GM23248 (cell line): ENCODE measurements at regions not wholly inside any gene's neighbourhood (a gene's known extent, or its start where the extent isn't known, plus 50 kb on each side); places are given as distances from the start of the nearest gene placed in this dataset.
A peak's percentile ranks its signal among the peaks of the same experiment; 100 is the strongest.

ENCODE experiments used
- DNase-seq: peaks from one replicate; pipeline ENCODE4 v3.0.0-alpha.2; 2015
- H2AFZ ChIP-seq: fragments of 200-600 bp; sonication (generic); 2 replicates; pipeline ENCODE4 v1.6.1; 2016; ENCODE audit warnings: antibody characterized with exemption
- H3F3A ChIP-seq: fragments of 200-600 bp; sonication (generic); 2 replicates; pipeline ENCODE4 v1.6.1; 2016; ENCODE audit warnings: mild to moderate bottlenecking, antibody characterized with exemption, mixed run types; ENCODE audit not compliant: insufficient read depth
- H3K27ac ChIP-seq: fragments of 200-600 bp; sonication (generic); 2 replicates; pipeline ENCODE4 v1.5.1; 2016; ENCODE audit warnings: mild to moderate bottlenecking
- H3K27me3 ChIP-seq: fragments of 200-600 bp; sonication (generic); replicated peaks from 2 replicates; pipeline ENCODE4 v1.6.1; 2016; ENCODE audit warnings: mild to moderate bottlenecking; ENCODE audit not compliant: insufficient read depth
- H3K36me3 ChIP-seq: fragments of 200-600 bp; sonication (generic); 2 replicates; pipeline ENCODE4 v1.6.1; 2016; ENCODE audit warnings: low read depth, mild to moderate bottlenecking
- H3K4me1 ChIP-seq: fragments of 200-600 bp; sonication (generic); 2 replicates; pipeline ENCODE4 v1.6.1; 2016; ENCODE audit warnings: mild to moderate bottlenecking; ENCODE audit not compliant: insufficient read depth
- H3K4me2 ChIP-seq: fragments of 200-600 bp; sonication (generic); one replicate; pipeline ENCODE4 v1.6.1; 2016; ENCODE audit warnings: mild to moderate bottlenecking; ENCODE audit not compliant: unreplicated experiment
- H3K4me3 ChIP-seq: fragments of 200-600 bp; sonication (generic); 2 replicates; pipeline ENCODE4 v1.5.1; 2016; ENCODE audit warnings: mild to moderate bottlenecking
- H3K79me2 ChIP-seq: fragments of 200-600 bp; sonication (generic); 2 replicates; pipeline ENCODE4 v1.6.1; 2016; ENCODE audit warnings: mild to moderate bottlenecking; ENCODE audit not compliant: insufficient read depth
- H3K9ac ChIP-seq: fragments of 200-600 bp; sonication (generic); 2 replicates; pipeline ENCODE4 v1.6.1; 2016; ENCODE audit warnings: mild to moderate bottlenecking
- H3K9me2 ChIP-seq: fragments of 200-600 bp; sonication (generic); 2 replicates; pipeline ENCODE4 v1.6.1; 2016; ENCODE audit warnings: mixed run types, mild to moderate bottlenecking, moderate library complexity; ENCODE audit not compliant: insufficient read depth
- H3K9me3 ChIP-seq: fragments of 200-600 bp; sonication (generic); one replicate; pipeline ENCODE4 v1.6.1; 2017; ENCODE audit warnings: low read depth
- H4K20me1 ChIP-seq: fragments of 200-600 bp; sonication (generic); 2 replicates; pipeline ENCODE4 v1.6.0; 2016; ENCODE audit not compliant: insufficient read depth
- EZH2 ChIP-seq: fragments of 200-600 bp; sonication (generic); IDR thresholded peaks from 2 replicates; pipeline ENCODE4 v1.6.1; 2018; ENCODE audit warnings: antibody characterized with exemption, mild to moderate bottlenecking; ENCODE audit not compliant: insufficient read depth, poor library complexity, severe bottlenecking
- EZH2phosphoT487 ChIP-seq: fragments of 200-600 bp; sonication (generic); IDR thresholded peaks from 2 replicates; pipeline ENCODE4 v1.6.1; 2018; ENCODE audit warnings: antibody characterized with exemption, moderate library complexity, mild to moderate bottlenecking, low read depth; ENCODE audit not compliant: insufficient read depth
- WGBS, 2 experiments: methylation state at CpG; one replicate each; pipeline ENCODE4 v1.1.6; 2015 to 2017; ENCODE audit warnings: low lambda C conversion rate in 2 of 2, low coverage in 1 of 2; ENCODE audit errors: missing lambda C conversion rate in 2 of 2; 5-methylcytosine and 5-hydroxymethylcytosine counted together
- in situ Hi-C: fragments of 300-500 bp; cut with MboI; formaldehyde crosslinking; loops from 2 replicates; pipeline ENCODE4 v1.15.0; 2020

GRCh38 chr6:106825156-106825555 is 149.4 kb downstream of the CD24 start:
- Histone ChIP-seq H3K9me3 (no peaks in the 10 kb centered on the region), H3K27me3 (0 out of 2 replicates have a peak, but pooled peaks cover 2% of the 10 kb centered on the region), H3K27ac (no peak overlapping the region), H3K36me3 (no peaks in the 10 kb centered on the region), H3K79me2 (no peaks in the 10 kb centered on the region), H3K4me3 (no peak overlapping the region), H3K9ac (no peak overlapping the region), H3K9me2 (no peaks in the 10 kb centered on the region), H3F3A (no peaks in the 10 kb centered on the region), H3K4me1 (no peaks in the 10 kb centered on the region; the same call in 1 of the 2 replicates), H2AFZ (no peak overlapping the region), H3K4me2 (no peak overlapping the region), H4K20me1 (no peaks in the 10 kb centered on the region)
- in situ Hi-C loops = no loop called here
- DNase-seq = no peak
- 45 to 46% methylated on average over 2 of the region's 2 CpGs for WGBS, 2 experiments
- no peak for TF ChIP-seq EZH2phosphoT487
- TF ChIP-seq EZH2 = no peak

- Histone ChIP-seq H3K36me3 (no peaks in the 10 kb centered on the region), H4K20me1 (no peaks in the 10 kb centered on the region), H3K9me2 (no peaks in the 10 kb centered on the region), H3K4me2 (no peak overlapping the region), H3K27ac (no peak overlapping the region), H3K4me3 (no peak overlapping the region), H3K27me3 (0 out of 2 replicates have a peak, but pooled peaks cover 5% of the 10 kb centered on the region), H3K9ac (no peak overlapping the region), H3K79me2 (no peaks in the 10 kb centered on the region), H3K9me3 (no peaks in the 10 kb centered on the region), H3F3A (no peaks in the 10 kb centered on the region), H2AFZ (no peak overlapping the region), H3K4me1 (no peaks in the 10 kb centered on the region; the same call in 1 of the 2 replicates)
- no peak for DNase-seq
- TF ChIP-seq EZH2 = no peak
- no peak for TF ChIP-seq EZH2phosphoT487
- WGBS, 2 experiments = 67% methylated on average over 10 of the region's 10 CpGs
- in situ Hi-C loops = no loop called here
Measured at GRCh38 chr6:106823732-106824351, 150.7 kb downstream of the CD24 start.

GRCh38 chr6:106823058-106823457 is 151.5 kb downstream of the CD24 start:
- DNase-seq = no peak
- no peak overlapping the region for H3K9ac ChIP-seq
- no peak overlapping the region for H2AFZ ChIP-seq
- no peaks in the 10 kb centered on the region for H3K9me2 ChIP-seq
- 49 to 50% methylated on average over 5 of the region's 5 CpGs for WGBS, 2 experiments
- in situ Hi-C loops = no loop called here
- no peaks in the 10 kb centered on the region; the same call in 1 of the 2 replicates for H3K4me1 ChIP-seq
- no peak overlapping the region for H3K4me3 ChIP-seq
- TF ChIP-seq EZH2 (no peak), EZH2phosphoT487 (no peak)
- 0 out of 2 replicates have a peak, but pooled peaks cover 5% of the 10 kb centered on the region for H3K27me3 ChIP-seq
- no peaks in the 10 kb centered on the region for H3K36me3 ChIP-seq
- no peaks in the 10 kb centered on the region for H4K20me1 ChIP-seq
- H3K79me2 ChIP-seq = no peaks in the 10 kb centered on the region
- no peaks in the 10 kb centered on the region for H3K9me3 ChIP-seq
- no peak overlapping the region for H3K4me2 ChIP-seq
- no peak overlapping the region for H3K27ac ChIP-seq
- no peaks in the 10 kb centered on the region for H3F3A ChIP-seq

- H3K4me1 ChIP-seq = no peaks in the 10 kb centered on the region; the same call in 1 of the 2 replicates
- no peak overlapping the region for H3K4me2 ChIP-seq
- no peak overlapping the region for H3K27ac ChIP-seq
- TF ChIP-seq EZH2 (no peak), EZH2phosphoT487 (no peak)
- H3K9me2 ChIP-seq = no peaks in the 10 kb centered on the region
- H3K9me3 ChIP-seq = no peaks in the 10 kb centered on the region
- no peaks in the 10 kb centered on the region for H3K79me2 ChIP-seq
- H4K20me1 ChIP-seq = no peaks in the 10 kb centered on the region
- H2AFZ ChIP-seq = no peak overlapping the region
- no peaks in the 10 kb centered on the region for H3K36me3 ChIP-seq
- no peak overlapping the region for H3K9ac ChIP-seq
- in situ Hi-C loops = no loop called here
- H3K27me3 ChIP-seq = 0 out of 2 replicates have a peak, but pooled peaks cover 5% of the 10 kb centered on the region
- peak; percentile 12 for DNase-seq
- no peaks in the 10 kb centered on the region for H3F3A ChIP-seq
- no peak overlapping the region for H3K4me3 ChIP-seq
Measured at GRCh38 chr6:106820412-106820852, 154.1 kb downstream of the CD24 start.
